GM18517 (cell line): ENCODE measurements at regions not wholly inside any gene's neighbourhood (a gene's known extent, or its start where the extent isn't known, plus 50 kb on each side); places are given as distances from the start of the nearest gene placed in this dataset.

Experiments
- ATAC-seq: cut with Tn5 transposase; IDR thresholded peaks from one replicate; pipeline ENCODE4 v1.9.1; 2021; ENCODE audit warnings: mild to moderate bottlenecking, moderate library complexity; ENCODE audit not compliant: unreplicated experiment

DNA sequence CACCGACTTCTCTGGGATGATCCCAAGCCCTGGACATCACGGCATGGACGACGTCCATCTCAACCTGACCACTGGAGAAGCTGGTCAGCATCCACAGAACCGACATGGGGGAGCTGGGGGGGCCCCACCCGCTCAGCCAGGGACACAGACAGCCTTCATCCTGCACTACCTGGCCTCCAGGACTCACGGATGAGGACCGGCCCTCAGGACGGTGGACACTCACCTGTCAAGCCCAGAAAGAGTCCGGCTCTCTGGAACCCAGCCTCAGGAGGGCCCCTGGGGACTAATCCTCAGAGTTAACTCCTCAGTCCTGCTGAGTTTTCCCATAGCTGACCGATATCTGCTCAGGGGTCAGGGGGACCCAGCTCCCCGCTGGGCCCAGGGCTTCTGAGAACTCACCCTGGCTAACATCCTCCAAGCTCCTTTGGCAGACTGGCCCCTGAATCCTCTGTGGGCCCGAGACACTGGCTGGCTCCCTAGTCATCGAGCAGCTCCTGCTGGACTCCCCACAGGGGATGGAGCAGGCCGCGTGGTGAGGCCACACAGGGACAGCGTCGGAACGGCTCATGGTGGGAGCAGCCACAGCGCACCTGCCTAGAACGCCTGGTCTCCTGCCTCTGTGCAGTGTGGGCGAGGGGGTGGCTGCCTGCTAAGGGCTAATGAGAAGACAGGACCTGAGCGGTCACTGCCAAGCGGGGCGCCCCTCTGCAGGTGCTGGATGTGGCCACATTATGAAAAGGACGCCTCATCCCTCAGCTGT is 649.2 kb downstream of the BRD1 start:
- no peak for ATAC-seq

- no peak for ATAC-seq
These were observed 650.0 kb downstream of the BRD1 start for GRCh38 chr22:49177666-49178065.

DNA sequence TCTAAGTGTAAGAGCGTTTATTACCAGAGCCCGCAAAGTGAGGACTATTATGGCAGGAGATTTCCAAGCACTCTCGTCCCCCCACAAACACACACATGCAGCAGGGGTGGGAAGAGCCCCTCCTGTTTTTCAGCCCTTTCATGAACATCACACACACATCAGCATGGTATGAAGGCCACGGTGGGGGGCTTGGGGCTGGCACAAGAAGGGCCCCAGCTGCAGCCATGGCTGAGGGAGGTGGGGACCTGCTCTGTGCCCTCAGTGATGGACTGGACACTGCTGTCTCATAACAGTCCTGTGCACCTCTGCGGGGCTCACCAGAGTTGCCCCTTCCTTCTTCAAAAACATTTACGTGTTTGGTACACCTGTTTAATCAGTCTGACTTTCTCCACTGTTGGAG is 650.7 kb downstream of the BRD1 start:
- ATAC-seq = no peak

- no peak for ATAC-seq
These were observed 657.6 kb downstream of the BRD1 start for GRCh38 chr22:49170053-49170452.

DNA sequence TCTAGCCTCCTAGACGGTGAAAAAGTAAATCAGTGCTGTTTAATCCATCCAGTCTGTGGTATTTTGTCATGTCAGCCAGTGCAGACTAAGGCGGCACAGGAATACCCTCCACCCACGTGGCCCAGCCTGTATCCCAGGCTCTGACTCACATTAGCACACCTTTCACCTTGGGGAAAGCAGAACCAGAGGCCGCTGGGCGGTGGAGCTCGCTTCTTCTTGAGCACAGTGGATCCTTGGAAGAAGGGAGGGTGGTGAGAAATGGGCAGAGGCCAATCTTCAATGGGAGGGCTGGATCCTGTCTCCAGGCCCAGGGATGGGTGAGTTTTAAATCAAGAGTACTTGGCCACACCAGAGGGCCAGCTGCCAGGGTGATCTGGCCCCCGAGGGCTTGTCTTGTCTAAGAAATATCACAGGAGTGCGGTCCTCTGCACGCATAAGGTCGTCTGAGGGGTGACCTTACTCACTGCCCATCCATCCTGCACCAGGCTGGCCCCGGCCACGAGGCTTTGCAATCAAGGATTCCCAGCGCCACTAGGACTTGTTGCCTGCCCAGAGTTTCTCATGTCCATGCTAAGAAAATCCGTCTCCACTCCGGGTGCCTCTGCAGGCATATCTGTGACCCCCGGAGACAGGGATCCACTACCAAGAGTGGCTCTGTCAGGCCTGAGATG is 658.5 kb downstream of the BRD1 start:
- ATAC-seq = no peak

GRCh38 chr22:49168219-49168813 is 659.4 kb downstream of the BRD1 start:
- ATAC-seq = no peak

- ATAC-seq = no peak
These were observed 660.9 kb downstream of the BRD1 start for GRCh38 chr22:49166746-49167145.

GRCh38 chr22:49166211-49166610 is 661.5 kb downstream of the BRD1 start:
- no peak for ATAC-seq

- ATAC-seq = no peak
These were observed 662.8 kb downstream of the BRD1 start for GRCh38 chr22:49164773-49165320.

DNA sequence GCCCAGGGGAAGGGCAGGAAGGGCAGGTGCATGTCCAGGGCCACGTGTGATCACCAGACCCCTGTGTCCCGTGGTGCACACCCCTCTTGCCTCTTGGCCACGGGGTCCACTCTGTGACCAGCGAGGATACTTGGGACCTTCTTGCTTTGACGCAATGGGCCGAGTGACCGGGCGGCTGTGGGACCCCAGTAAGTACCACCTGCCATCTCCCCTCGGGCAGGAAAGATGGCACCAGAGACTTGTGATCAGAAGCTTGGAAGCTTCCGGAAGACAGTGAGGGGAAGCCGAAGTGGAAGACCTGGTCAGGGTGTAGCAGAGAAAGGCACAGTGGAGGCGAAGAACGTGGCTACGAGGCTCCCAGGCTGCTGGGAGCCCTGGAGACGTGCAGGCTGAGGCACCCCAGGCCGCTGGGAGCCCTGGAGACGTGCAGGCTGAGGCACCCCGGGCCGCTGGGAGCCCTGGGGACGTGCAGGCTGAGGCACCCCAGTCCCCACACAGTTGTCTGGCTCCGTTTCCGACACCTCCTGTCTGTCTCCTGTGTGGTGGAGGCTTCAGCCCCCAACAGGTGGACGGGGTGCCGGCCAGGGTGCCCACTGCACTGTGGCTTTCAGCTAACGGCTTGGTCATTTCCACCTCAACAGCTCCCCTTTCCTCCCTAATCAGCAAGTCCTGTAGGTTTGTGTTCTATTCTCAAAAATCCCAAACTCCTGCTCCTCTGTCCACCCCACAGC is 663.5 kb downstream of the BRD1 start:
- no peak for ATAC-seq

- no peak for ATAC-seq
These were observed 664.3 kb downstream of the BRD1 start for GRCh38 chr22:49163258-49163959.

- ATAC-seq = no peak
These were observed 664.8 kb downstream of the BRD1 start for GRCh38 chr22:49162841-49163240.

- no peak for ATAC-seq
These were observed 666.4 kb downstream of the BRD1 start for GRCh38 chr22:49161002-49161850.

GRCh38 chr22:49160261-49161001 is 667.2 kb downstream of the BRD1 start:
- no peak for ATAC-seq

DNA sequence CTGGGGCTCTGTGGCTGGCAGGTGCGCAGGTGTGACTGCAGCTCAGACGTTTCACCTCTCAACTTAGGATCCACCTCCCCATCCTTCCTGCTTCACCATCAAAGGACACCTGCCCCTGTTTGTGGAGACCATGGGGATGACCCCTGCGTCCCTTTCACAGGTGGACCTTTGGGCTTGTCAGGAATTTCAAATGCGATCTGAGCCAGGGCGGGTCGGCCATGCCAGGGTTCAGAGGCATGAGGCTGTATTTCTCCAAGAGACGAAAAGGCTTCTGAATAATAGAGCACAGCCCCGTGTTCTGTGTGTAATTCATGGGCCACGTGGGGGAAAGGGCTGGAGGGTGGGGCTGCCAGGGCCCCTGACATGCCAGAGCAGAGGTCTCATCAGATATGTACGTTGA is 668.0 kb downstream of the BRD1 start:
- no peak for ATAC-seq

GRCh38 chr22:49158741-49159564 is 668.7 kb downstream of the BRD1 start:
- no peak for ATAC-seq

DNA sequence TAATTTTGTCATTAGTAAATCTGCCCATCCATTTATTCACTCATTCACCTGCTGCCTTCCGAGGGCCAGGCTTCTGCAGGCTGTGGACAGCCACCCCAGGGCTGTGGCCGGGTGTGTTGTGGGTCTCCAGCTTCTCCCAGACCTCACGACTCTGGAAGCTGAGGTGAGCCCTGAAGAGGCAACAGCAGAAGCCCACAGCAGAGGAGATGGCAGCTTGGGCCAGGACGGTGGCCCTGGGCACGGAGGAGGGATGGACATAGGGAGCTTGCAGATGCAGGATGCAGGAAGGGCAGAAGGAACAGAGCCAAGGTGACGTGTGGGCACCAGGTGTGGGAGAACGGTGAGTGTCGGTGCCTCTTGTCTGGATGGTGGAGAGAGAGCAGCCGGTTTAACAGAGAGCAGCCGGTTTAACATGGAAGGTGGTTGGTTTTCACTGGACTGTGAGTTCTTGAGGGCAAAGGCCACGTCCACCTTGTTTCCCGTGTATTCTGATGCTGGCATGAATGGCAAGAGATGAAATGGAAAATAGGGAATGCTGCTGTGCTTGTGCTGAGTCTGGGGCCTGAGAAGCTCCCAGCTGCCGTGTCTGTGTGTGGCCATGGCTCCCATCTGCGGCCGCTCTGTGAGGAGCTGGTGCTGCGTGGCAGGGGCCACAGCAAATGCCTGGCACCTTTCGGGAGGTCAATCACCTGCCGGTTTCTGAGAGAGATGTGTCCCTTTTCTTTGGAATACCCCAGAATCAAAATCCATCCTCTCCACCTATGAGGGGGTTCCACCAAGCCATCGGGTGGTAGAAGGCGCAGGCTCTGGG is 669.9 kb downstream of the BRD1 start:
- no peak for ATAC-seq
